ENCODE measurements at regions not wholly inside any gene's neighbourhood (a gene's known extent, or its start where the extent isn't known, plus 50 kb on each side); places are given as distances from the start of the nearest gene placed in this dataset.

GRCh38 chr2:8160959-8161358 lies 520.9 kb upstream of the ID2 start (continued):
- TF ChIP-seq PREB (CRISPR knock-in tag; IDR thresholded peaks at IDR 0.05) (no peak), CUX1 (CRISPR knock-in tag; IDR thresholded peaks at IDR 0.05) (no peak), NCOA1 (IDR thresholded peaks at IDR 0.05; ENCODE audit: low read depth) (no peak), TOE1 (IDR thresholded peaks at IDR 0.05; ENCODE audit: borderline replicate concordance) (no peak), TOE1 (CRISPR knock-in tag; IDR thresholded peaks at IDR 0.05; ENCODE audit: borderline replicate concordance, low read depth) (no peak), SMARCB1 (IDR thresholded peaks at IDR 0.05; ENCODE audit: insufficient read length, low read depth) (no peak), ELK1 (CRISPR knock-in tag; IDR thresholded peaks at IDR 0.05) (no peak), XRCC4 (IDR thresholded peaks at IDR 0.05; ENCODE audit: extremely low read depth, insufficient read depth, insufficient read length) (no peak), ZNF75A (CRISPR knock-in tag; IDR thresholded peaks at IDR 0.05) (no peak), HEY1 (CRISPR knock-in tag; IDR thresholded peaks at IDR 0.05; ENCODE audit: borderline replicate concordance) (no peak), MBD1 (CRISPR knock-in tag; IDR thresholded peaks at IDR 0.05) (no peak), THAP12 (CRISPR knock-in tag; IDR thresholded peaks at IDR 0.05) (no peak), CBFA2T3 (IDR thresholded peaks at IDR 0.05) (no peak)

All from K562 (cell line).